Sigmoid colon (tissue), 6 donors: ENCODE measurements at regions not wholly inside any gene's neighbourhood (a gene's known extent, or its start where the extent isn't known, plus 50 kb on each side); places are given as distances from the start of the nearest gene placed in this dataset.

Source experiments
- DNase-seq: peaks from one replicate; pipeline ENCODE4 v3.0.0-alpha.2; 2019
- H3K27ac ChIP-seq, 4 donors: fragments of 200-600 bp; sonication (generic); one replicate each; pipeline ENCODE4 v1.5.1; 2016 to 2019; ENCODE audit warnings: mild to moderate bottlenecking in 1 of 4
- H3K27me3 ChIP-seq, 3 donors: fragments of 200-600 bp; sonication (generic); one replicate each; pipeline ENCODE4 v1.5.1; 2019; ENCODE audit warnings: mild to moderate bottlenecking in 1 of 3
- H3K36me3 ChIP-seq, 4 donors: fragments of 200-600 bp; sonication (generic); one replicate each; pipeline ENCODE4 v1.5.1; 2016 to 2019
- H3K4me1 ChIP-seq, 4 donors: fragments of 200-600 bp; sonication (generic); one replicate each; pipeline ENCODE4 v1.5.1; 2017 to 2019
- H3K4me3 ChIP-seq, 4 donors: fragments of 200-600 bp; sonication (generic); one replicate each; pipeline ENCODE4 v1.5.1; 2017 to 2019; ENCODE audit warnings: mild to moderate bottlenecking in 2 of 4, moderate library complexity in 1 of 4
- H3K9me3 ChIP-seq, 4 donors: fragments of 200-600 bp in 3 of 4; sonication (generic) in 3 of 4; one replicate each; pipeline versions ENCODE4 v1.5.1 to v1.6.1; 2013 to 2019
- EP300 ChIP-seq, 4 donors: sonication (generic); formaldehyde crosslinking; IDR thresholded peaks; one replicate each; pipeline ENCODE4 v1.6.1; 2017; ENCODE audit warnings: antibody characterized with exemption in 4 of 4
- POLR2A ChIP-seq, 2 donors: fragments of 450-650 bp; IDR thresholded peaks; one replicate each; pipeline ENCODE4 v1.6.1; 2016; ENCODE audit warnings: antibody characterized with exemption in 2 of 2, mild to moderate bottlenecking in 2 of 2, moderate library complexity in 2 of 2
- POLR2AphosphoS5 ChIP-seq, 4 donors: sonication (generic); formaldehyde crosslinking; IDR thresholded peaks; one replicate each; pipeline ENCODE4 v1.6.1; 2017; ENCODE audit warnings: antibody characterized with exemption in 4 of 4
- WGBS, 2 donors: extraction: QIAGEN DNeasy Blood & Tissue Kit; methylation state at CpG; one replicate each; pipeline ENCODE4 v1.1.7; 2013; 5-methylcytosine and 5-hydroxymethylcytosine counted together
- intact Hi-C: fragments of 100-400 bp; cut with DNase I; formaldehyde crosslinking; loops from one replicate; pipeline ENCODE4 v1.15.1; 2023
- TF ChIP-seq, protein P1 (sequence below), 4 experiments: fragments of 450-650 bp in 3 of 4; fragments of 200-600 bp in 1 of 4; IDR thresholded peaks; one replicate each; pipeline ENCODE4 v1.5.1; 2016 to 2019; ENCODE audit warnings: antibody characterized with exemption in 4 of 4, mild to moderate bottlenecking in 3 of 4, moderate library complexity in 2 of 4
- donor health status: healthy with polysubstance abuse.
- donor health status: healthy.

DNA sequence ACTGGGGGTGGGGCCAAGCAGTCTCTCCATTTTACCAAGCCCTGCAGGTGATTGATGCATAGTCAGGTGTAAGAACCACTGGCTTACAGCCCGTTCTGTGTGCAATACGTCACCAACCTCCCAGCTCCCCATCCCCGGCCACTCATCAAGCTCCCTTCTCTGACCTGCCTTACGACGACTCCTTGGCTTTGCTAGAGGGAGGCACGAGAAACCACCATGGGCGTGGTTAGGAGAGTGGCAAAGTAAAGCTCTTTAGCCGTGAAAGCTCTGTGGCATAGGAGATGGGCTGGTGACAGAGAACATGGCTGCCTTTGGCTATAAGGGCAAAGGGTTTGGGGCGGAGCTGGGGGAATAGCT is 109.1 kb downstream of the BDH1 start:
- intact Hi-C loops: no loop called here
- no peaks in the 10 kb centered on the region for H3K4me1 ChIP-seq
- no peaks in the 10 kb centered on the region for H3K27me3 ChIP-seq
- no peak overlapping the region for H3K4me3 ChIP-seq
- DNase-seq: peak; percentile 27
- H3K27ac ChIP-seq: no peak overlapping the region
- TF ChIP-seq, protein P1, sequence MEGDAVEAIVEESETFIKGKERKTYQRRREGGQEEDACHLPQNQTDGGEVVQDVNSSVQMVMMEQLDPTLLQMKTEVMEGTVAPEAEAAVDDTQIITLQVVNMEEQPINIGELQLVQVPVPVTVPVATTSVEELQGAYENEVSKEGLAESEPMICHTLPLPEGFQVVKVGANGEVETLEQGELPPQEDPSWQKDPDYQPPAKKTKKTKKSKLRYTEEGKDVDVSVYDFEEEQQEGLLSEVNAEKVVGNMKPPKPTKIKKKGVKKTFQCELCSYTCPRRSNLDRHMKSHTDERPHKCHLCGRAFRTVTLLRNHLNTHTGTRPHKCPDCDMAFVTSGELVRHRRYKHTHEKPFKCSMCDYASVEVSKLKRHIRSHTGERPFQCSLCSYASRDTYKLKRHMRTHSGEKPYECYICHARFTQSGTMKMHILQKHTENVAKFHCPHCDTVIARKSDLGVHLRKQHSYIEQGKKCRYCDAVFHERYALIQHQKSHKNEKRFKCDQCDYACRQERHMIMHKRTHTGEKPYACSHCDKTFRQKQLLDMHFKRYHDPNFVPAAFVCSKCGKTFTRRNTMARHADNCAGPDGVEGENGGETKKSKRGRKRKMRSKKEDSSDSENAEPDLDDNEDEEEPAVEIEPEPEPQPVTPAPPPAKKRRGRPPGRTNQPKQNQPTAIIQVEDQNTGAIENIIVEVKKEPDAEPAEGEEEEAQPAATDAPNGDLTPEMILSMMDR (IDR thresholded peaks at IDR 0.05): no peak
- TF ChIP-seq EP300 (IDR thresholded peaks at IDR 0.05): no peak
- TF ChIP-seq POLR2AphosphoS5 (IDR thresholded peaks at IDR 0.05): no peak
- TF ChIP-seq POLR2A (IDR thresholded peaks at IDR 0.05): no peak
- no peaks in the 10 kb centered on the region for H3K36me3 ChIP-seq
- H3K9me3 ChIP-seq: no peaks in the 10 kb centered on the region
- WGBS, 2 donors: 88 to 93% methylated on average over 9 of the region's 9 CpGs

DNA sequence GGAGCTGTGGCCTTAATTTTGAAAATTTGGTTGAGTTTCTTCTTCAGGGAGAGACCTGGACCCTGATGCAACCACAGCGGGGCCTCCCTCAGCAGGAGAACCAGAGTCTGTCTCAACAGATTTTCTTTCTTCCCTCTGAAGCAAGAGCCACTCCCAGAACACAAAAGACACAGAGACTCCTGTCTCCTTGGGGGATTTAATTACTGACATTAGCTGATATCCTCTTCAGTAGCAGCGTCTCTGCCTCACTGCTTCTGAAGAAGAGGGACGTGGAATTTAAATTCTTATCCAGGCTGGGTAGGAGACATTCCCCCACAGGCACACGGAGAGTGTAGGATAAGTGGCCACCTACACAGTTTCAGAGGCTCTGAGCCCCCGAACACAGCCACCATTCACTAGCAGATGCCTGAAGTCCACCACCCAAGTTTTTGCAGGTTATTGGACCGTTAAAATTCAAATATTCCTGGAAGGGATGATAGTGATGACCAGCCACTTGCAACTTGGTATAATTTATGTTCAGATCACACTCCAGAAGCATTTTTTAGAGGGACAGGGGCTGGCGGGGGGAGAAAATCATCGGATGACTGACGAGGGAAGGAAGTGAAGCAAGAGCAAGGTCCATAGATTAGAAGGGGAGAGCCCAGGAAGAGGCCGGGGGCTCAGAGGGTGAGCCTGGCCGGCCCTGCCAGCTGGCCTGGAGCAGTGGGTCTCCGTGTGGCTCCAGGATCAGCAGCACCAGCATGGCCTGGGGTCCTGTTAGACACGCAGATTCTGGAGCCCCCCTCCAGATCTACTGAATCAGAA is 109.7 kb downstream of the BDH1 start:
- WGBS, 2 donors: 76 to 84% methylated on average over 13 of the region's 13 CpGs
- peak; percentile 50 for DNase-seq
- Histone ChIP-seq H3K4me3 (no peak overlapping the region), H3K9me3 (no peaks in the 10 kb centered on the region), H3K36me3 (no peaks in the 10 kb centered on the region), H3K4me1 (no peaks in the 10 kb centered on the region), H3K27me3 (no peaks in the 10 kb centered on the region), H3K27ac (no peak overlapping the region)
- TF ChIP-seq EP300 (IDR thresholded peaks at IDR 0.05): no peak
- TF ChIP-seq POLR2A (IDR thresholded peaks at IDR 0.05): no peak
- TF ChIP-seq POLR2AphosphoS5 (IDR thresholded peaks at IDR 0.05): no peak
- TF ChIP-seq, protein P1 (IDR thresholded peaks at IDR 0.05): no peak
- intact Hi-C loops: no loop called here

DNA sequence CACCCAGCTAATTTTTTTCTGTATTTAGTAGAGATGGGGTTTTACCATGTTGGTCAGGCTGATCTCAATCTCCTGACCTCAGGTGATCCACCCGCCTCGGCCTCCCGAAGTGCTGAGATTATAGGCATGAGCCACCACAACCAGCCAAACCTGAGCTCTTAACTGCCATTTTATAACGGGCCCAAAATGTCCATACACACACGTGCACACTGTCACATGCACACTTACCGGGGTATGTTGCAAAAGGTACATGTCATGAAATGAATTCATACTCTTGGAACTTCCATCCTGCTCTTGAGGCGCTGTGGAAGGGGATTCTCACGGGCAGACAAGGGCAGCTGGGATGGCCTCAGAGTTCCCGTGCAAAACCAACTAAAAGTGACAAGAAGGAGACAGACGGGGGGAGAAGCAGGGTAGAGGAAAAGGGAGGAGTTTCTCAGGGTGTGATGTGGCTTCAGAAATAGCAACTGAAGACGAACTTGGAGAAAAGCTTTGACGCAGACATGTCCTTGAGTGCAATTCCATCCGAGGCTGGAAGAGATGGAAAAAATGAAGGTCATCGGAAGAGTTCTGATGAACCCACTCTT is 110.9 kb downstream of the BDH1 start:
- intact Hi-C loops: no loop called here
- TF ChIP-seq POLR2AphosphoS5 (IDR thresholded peaks at IDR 0.05) (no peak), EP300 (IDR thresholded peaks at IDR 0.05) (no peak), POLR2A (IDR thresholded peaks at IDR 0.05) (no peak)
- TF ChIP-seq, protein P1 (IDR thresholded peaks at IDR 0.05): no peak
- WGBS, 2 donors: 83 to 92% methylated on average over 14 of the region's 14 CpGs

DNA sequence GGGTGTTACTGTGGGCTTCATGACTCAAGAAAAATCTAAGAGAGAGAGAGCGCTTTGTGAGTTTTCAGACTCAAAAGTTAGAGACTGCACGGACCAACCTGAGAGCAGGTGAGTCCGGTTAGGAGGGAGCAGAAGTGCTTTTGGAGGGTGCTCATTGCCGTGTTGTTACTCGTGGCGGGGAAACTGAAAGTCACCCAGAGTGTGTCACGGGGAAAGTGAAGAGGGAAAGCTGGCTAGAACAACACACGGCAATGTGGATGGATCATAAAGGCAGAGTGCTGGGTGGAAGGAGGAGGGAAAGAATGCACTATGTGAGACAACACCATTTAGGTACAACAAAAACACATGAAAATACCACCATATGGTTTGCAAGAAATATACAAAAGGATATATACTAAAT is 112.3 kb downstream of the BDH1 start:
- no peak for TF ChIP-seq POLR2A (IDR thresholded peaks at IDR 0.05)
- TF ChIP-seq EP300 (IDR thresholded peaks at IDR 0.05): no peak
- no peaks in the 10 kb centered on the region for H3K4me1 ChIP-seq
- no peak overlapping the region for H3K4me3 ChIP-seq
- no peak overlapping the region for H3K27ac ChIP-seq
- intact Hi-C loops: no loop called here
- no peaks in the 10 kb centered on the region for H3K36me3 ChIP-seq
- WGBS, 2 donors: 90 to 96% methylated on average over 8 of the region's 8 CpGs
- H3K9me3 ChIP-seq: no peaks in the 10 kb centered on the region
- peaks cover 0 to 4% (median 0%) of the 10 kb centered on the region in 3 donors for H3K27me3 ChIP-seq
- no peak for DNase-seq

More for the DNA sequence above, 110.9 kb downstream of the BDH1 start:
- H3K36me3 ChIP-seq: no peaks in the 10 kb centered on the region
- DNase-seq: peak; percentile 2
- no peak overlapping the region for H3K4me3 ChIP-seq
- no peaks in the 10 kb centered on the region for H3K9me3 ChIP-seq
- H3K4me1 ChIP-seq: no peaks in the 10 kb centered on the region
- H3K27me3 ChIP-seq: peaks cover 0 to 4% (median 0%) of the 10 kb centered on the region in 3 donors
- H3K27ac ChIP-seq: no peak overlapping the region

DNA sequence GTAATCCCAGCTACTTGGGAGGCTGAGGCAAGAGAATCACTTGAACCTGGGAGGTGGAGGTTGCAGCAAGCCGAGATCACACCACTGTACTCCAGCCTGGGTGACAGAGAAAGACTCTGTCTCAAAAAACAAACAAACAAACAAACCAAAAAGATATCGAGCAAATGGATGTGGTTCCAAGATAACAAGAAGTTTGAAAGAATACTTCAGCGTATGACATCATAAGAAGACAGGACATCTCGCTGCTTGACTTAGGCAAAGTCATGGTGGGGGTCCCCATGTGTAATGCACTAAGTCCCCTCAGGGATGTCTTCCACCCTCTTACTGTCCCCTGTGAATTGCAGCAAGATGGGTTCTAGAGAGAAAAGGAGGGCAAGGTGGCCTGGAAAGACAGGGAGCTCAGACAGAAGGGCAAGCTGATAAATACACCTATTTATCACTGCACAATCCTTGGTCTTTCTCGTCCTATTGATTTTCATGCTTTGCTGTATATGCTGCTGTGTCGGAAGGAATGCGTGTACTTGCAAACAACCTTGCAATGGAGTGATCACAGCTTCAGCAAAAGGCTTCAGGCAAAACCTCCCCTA is 115.0 kb downstream of the BDH1 start:
- TF ChIP-seq POLR2A (IDR thresholded peaks at IDR 0.05) (no peak), EP300 (IDR thresholded peaks at IDR 0.05) (no peak), POLR2AphosphoS5 (IDR thresholded peaks at IDR 0.05) (no peak)
- TF ChIP-seq, protein P1 (IDR thresholded peaks at IDR 0.05): no peak
- no peak overlapping the region for H3K4me3 ChIP-seq
- H3K9me3 ChIP-seq: no peaks in the 10 kb centered on the region
- peaks cover 0 to 4% (median 0%) of the 10 kb centered on the region in 3 donors for H3K27me3 ChIP-seq
- no peak for DNase-seq
- intact Hi-C loops: no loop called here
- 90 to 93% methylated on average over 7 of the region's 7 CpGs for WGBS, 2 donors
- H3K27ac ChIP-seq: no peak overlapping the region
- H3K4me1 ChIP-seq: no peaks in the 10 kb centered on the region
- H3K36me3 ChIP-seq: no peaks in the 10 kb centered on the region
